ENCODE measurements at regions not wholly inside any gene's neighbourhood (a gene's known extent, or its start where the extent isn't known, plus 50 kb on each side); places are given as distances from the start of the nearest gene placed in this dataset.
A peak's percentile ranks its signal among the peaks of the same experiment; 100 is the strongest.

GRCh38 chr7:130931423-130931822 lies 197.4 kb upstream of the KLF14 start:
- DNase-seq: no peak

- DNase-seq: no peak
Observed at GRCh38 chr7:130932088-130932487, 198.1 kb upstream of the KLF14 start.

GRCh38 chr7:130932667-130933432 lies 198.8 kb upstream of the KLF14 start:
- no peak for DNase-seq

GRCh38 chr7:130933919-130934318 lies 199.9 kb upstream of the KLF14 start:
- no peak for DNase-seq

- no peak for DNase-seq
Observed at GRCh38 chr7:130935564-130936157, 201.7 kb upstream of the KLF14 start.

GRCh38 chr7:130936202-130936931 lies 202.4 kb upstream of the KLF14 start:
- DNase-seq: no peak

GRCh38 chr7:130937016-130937415 lies 203.0 kb upstream of the KLF14 start:
- DNase-seq: no peak

GRCh38 chr7:130937830-130938229 lies 203.8 kb upstream of the KLF14 start:
- DNase-seq: no peak

- DNase-seq: no peak
Observed at GRCh38 chr7:130938661-130939060, 204.7 kb upstream of the KLF14 start.

GRCh38 chr7:130939321-130940095 lies 205.5 kb upstream of the KLF14 start:
- DNase-seq: no peak

- DNase-seq: no peak
Observed at GRCh38 chr7:130940326-130940725, 206.3 kb upstream of the KLF14 start.

- DNase-seq: no peak
Observed at GRCh38 chr7:130940907-130941306, 206.9 kb upstream of the KLF14 start.

GRCh38 chr7:130941322-130942210 lies 207.6 kb upstream of the KLF14 start:
- DNase-seq: peak; percentile 71

GRCh38 chr7:130942211-130942964 lies 208.4 kb upstream of the KLF14 start:
- no peak for DNase-seq

GRCh38 chr7:130943336-130943901 lies 209.4 kb upstream of the KLF14 start:
- DNase-seq: peak; percentile 90

GRCh38 chr7:130943981-130944380 lies 210.0 kb upstream of the KLF14 start:
- DNase-seq: no peak

GRCh38 chr7:130944997-130945396 lies 211.0 kb upstream of the KLF14 start:
- no peak for DNase-seq

GRCh38 chr7:130945411-130945811 lies 211.4 kb upstream of the KLF14 start:
- no peak for DNase-seq

GRCh38 chr7:130946114-130946513 lies 212.1 kb upstream of the KLF14 start:
- DNase-seq: no peak

GRCh38 chr7:130947792-130948580 lies 214.0 kb upstream of the KLF14 start:
- no peak for DNase-seq
